ENCODE measurements at regions not wholly inside any gene's neighbourhood (a gene's known extent, or its start where the extent isn't known, plus 50 kb on each side); places are given as distances from the start of the nearest gene placed in this dataset.

DNA sequence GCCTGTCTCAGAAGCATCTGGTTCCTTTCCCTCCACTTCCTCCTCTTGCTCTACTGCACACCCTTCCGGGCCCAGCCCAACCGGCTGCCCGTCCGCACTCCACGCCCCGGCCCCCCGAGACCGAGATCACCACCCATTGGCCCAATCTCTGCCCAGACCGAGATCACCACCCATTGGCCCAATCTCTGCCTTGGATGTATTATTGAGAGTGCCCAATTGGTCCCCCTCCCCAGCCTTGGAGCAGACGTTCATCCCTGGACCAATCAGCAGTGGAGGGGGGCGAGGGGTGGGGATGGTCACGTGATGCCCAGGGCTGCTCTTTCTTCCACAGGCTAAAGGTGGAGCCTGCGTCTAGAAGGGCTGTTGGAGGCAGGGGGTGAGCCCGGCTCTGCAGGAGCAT is 75.6 kb upstream of the TMEM132C start:
- Histone ChIP-seq H3K4me2 (ENCODE audit: low read length) (no peak overlapping the region), H3K4me1 (ENCODE audit: insufficient read depth, low read length, poor library complexity, severe bottlenecking) (no peaks in the 10 kb centered on the region), H3K9me2 (ENCODE audit: insufficient read depth, low read length) (no peaks in the 10 kb centered on the region), H4K20me1 (ENCODE audit: insufficient read depth, low read length) (no peaks in the 10 kb centered on the region), H3K79me2 (ENCODE audit: insufficient read depth, low read depth, low read length) (no peaks in the 10 kb centered on the region), H3K9me3 (ENCODE audit: low read length) (no peaks in the 10 kb centered on the region), H2AFZ (ENCODE audit: low read length) (no peak overlapping the region), H3K27ac (ENCODE audit: low read depth, low read length, poor library complexity, severe bottlenecking) (no peak overlapping the region), H3K4me3 (ENCODE audit: low read depth, low read length, poor library complexity, severe bottlenecking) (no peak overlapping the region), H3K36me3 (ENCODE audit: insufficient read depth, low read length) (no peaks in the 10 kb centered on the region)
- DNase-seq (ENCODE audit: low spot score), result no peak
- ChIA-PET POLR2A (no interaction called here), CTCF (ENCODE audit: unreplicated experiment) (no interaction called here)
- TF ChIP-seq, protein P1, sequence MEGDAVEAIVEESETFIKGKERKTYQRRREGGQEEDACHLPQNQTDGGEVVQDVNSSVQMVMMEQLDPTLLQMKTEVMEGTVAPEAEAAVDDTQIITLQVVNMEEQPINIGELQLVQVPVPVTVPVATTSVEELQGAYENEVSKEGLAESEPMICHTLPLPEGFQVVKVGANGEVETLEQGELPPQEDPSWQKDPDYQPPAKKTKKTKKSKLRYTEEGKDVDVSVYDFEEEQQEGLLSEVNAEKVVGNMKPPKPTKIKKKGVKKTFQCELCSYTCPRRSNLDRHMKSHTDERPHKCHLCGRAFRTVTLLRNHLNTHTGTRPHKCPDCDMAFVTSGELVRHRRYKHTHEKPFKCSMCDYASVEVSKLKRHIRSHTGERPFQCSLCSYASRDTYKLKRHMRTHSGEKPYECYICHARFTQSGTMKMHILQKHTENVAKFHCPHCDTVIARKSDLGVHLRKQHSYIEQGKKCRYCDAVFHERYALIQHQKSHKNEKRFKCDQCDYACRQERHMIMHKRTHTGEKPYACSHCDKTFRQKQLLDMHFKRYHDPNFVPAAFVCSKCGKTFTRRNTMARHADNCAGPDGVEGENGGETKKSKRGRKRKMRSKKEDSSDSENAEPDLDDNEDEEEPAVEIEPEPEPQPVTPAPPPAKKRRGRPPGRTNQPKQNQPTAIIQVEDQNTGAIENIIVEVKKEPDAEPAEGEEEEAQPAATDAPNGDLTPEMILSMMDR (conservative IDR thresholded peaks at IDR 0.05; ENCODE audit: low read length), result no peak
- TF ChIP-seq EZH2phosphoT487 (IDR thresholded peaks at IDR 0.05; ENCODE audit: borderline replicate concordance, low read depth, low read length), result no peak
- intact Hi-C loops (cut with micrococcal nuclease; ENCODE audit: unreplicated experiment), result no loop called here
- no TSS peak for BruUV-seq (replicated peaks)

GRCh38 chr12:128204711-128205110 is 62.3 kb upstream of the TMEM132C start:
- intact Hi-C loops (cut with micrococcal nuclease; ENCODE audit: unreplicated experiment), result no loop called here
- no peaks in the 10 kb centered on the region for H3K9me2 ChIP-seq (ENCODE audit: insufficient read depth, low read length)
- no peaks in the 10 kb centered on the region for H3K79me2 ChIP-seq (ENCODE audit: insufficient read depth, low read depth, low read length)
- H4K20me1 ChIP-seq (ENCODE audit: insufficient read depth, low read length), result no peaks in the 10 kb centered on the region
- no peak for TF ChIP-seq EZH2phosphoT487 (IDR thresholded peaks at IDR 0.05; ENCODE audit: borderline replicate concordance, low read depth, low read length)
- TF ChIP-seq, protein P1 (conservative IDR thresholded peaks at IDR 0.05; ENCODE audit: low read length), result no peak
- POLR2A ChIA-PET, result no interaction called here
- no peak overlapping the region for H2AFZ ChIP-seq (ENCODE audit: low read length)
- DNase-seq (ENCODE audit: low spot score), result no peak
- no peaks in the 10 kb centered on the region for H3K36me3 ChIP-seq (ENCODE audit: insufficient read depth, low read length)
- BruUV-seq (replicated peaks), result no TSS peak
- H3K9me3 ChIP-seq (ENCODE audit: low read length), result no peaks in the 10 kb centered on the region
- H3K27ac ChIP-seq (ENCODE audit: low read depth, low read length, poor library complexity, severe bottlenecking), result no peak overlapping the region
- H3K4me2 ChIP-seq (ENCODE audit: low read length), result no peak overlapping the region
- H3K4me1 ChIP-seq (ENCODE audit: insufficient read depth, low read length, poor library complexity, severe bottlenecking), result no peaks in the 10 kb centered on the region
- CTCF ChIA-PET (ENCODE audit: unreplicated experiment), result no interaction called here
- H3K4me3 ChIP-seq (ENCODE audit: low read depth, low read length, poor library complexity, severe bottlenecking), result no peak overlapping the region

GRCh38 chr12:128205145-128205544 is 61.8 kb upstream of the TMEM132C start:
- no TSS peak for BruUV-seq (replicated peaks)
- H2AFZ ChIP-seq (ENCODE audit: low read length), result no peak overlapping the region
- no peaks in the 10 kb centered on the region for H3K79me2 ChIP-seq (ENCODE audit: insufficient read depth, low read depth, low read length)
- H3K36me3 ChIP-seq (ENCODE audit: insufficient read depth, low read length), result no peaks in the 10 kb centered on the region
- CTCF ChIA-PET (ENCODE audit: unreplicated experiment), result no interaction called here
- POLR2A ChIA-PET, result no interaction called here
- H4K20me1 ChIP-seq (ENCODE audit: insufficient read depth, low read length), result no peaks in the 10 kb centered on the region
- H3K9me3 ChIP-seq (ENCODE audit: low read length), result no peaks in the 10 kb centered on the region
- no peak overlapping the region for H3K27ac ChIP-seq (ENCODE audit: low read depth, low read length, poor library complexity, severe bottlenecking)
- no peaks in the 10 kb centered on the region for H3K4me1 ChIP-seq (ENCODE audit: insufficient read depth, low read length, poor library complexity, severe bottlenecking)
- no peak for DNase-seq (ENCODE audit: low spot score)
- intact Hi-C loops (cut with micrococcal nuclease; ENCODE audit: unreplicated experiment), result no loop called here
- no peaks in the 10 kb centered on the region for H3K9me2 ChIP-seq (ENCODE audit: insufficient read depth, low read length)
- no peak overlapping the region for H3K4me3 ChIP-seq (ENCODE audit: low read depth, low read length, poor library complexity, severe bottlenecking)
- TF ChIP-seq EZH2phosphoT487 (IDR thresholded peaks at IDR 0.05; ENCODE audit: borderline replicate concordance, low read depth, low read length), result no peak
- TF ChIP-seq, protein P1 (conservative IDR thresholded peaks at IDR 0.05; ENCODE audit: low read length), result no peak
- H3K4me2 ChIP-seq (ENCODE audit: low read length), result no peak overlapping the region
